ENCODE measurements at regions not wholly inside any gene's neighbourhood (a gene's known extent, or its start where the extent isn't known, plus 50 kb on each side); places are given as distances from the start of the nearest gene placed in this dataset.
A peak's percentile ranks its signal among the peaks of the same experiment; 100 is the strongest.

GRCh38 chr19:28497137-28497536, 715.8 kb downstream of the UQCRFS1 start:
- no peak for TF ChIP-seq CTCF (IDR thresholded peaks at IDR 0.05; ENCODE audit: low read depth, low read length)

GRCh38 chr19:28495046-28495445, 717.9 kb downstream of the UQCRFS1 start:
- no peak for TF ChIP-seq CTCF (IDR thresholded peaks at IDR 0.05; ENCODE audit: low read depth, low read length)
- peak in 1 of 2 donors; percentile 67 for DNase-seq (ENCODE audit: low read depth in 2 of 2)
- no peak overlapping the region for H3K4me3 ChIP-seq (replicated peaks in 1 of 2; ENCODE audit: low read depth in 2 of 2, low read length in 2 of 2)

More at GRCh38 chr19:28497137-28497536, 715.8 kb downstream of the UQCRFS1 start:
- DNase-seq (ENCODE audit: low read depth in 2 of 2): peak in 1 of 2 donors; percentile 88
- no peak overlapping the region for H3K4me3 ChIP-seq (replicated peaks in 1 of 2; ENCODE audit: low read depth in 2 of 2, low read length in 2 of 2)

- TF ChIP-seq CTCF (IDR thresholded peaks at IDR 0.05; ENCODE audit: low read depth, low read length): no peak
- no peak for DNase-seq (ENCODE audit: low read depth in 2 of 2)
- H3K4me3 ChIP-seq (replicated peaks in 1 of 2; ENCODE audit: low read depth in 2 of 2, low read length in 2 of 2): no peak overlapping the region
These were observed 718.5 kb downstream of the UQCRFS1 start for GRCh38 chr19:28494461-28494860.

- H3K4me3 ChIP-seq (replicated peaks in 1 of 2; ENCODE audit: low read depth in 2 of 2, low read length in 2 of 2): no peak overlapping the region
- DNase-seq (ENCODE audit: low read depth in 2 of 2): no peak
- no peak for TF ChIP-seq CTCF (IDR thresholded peaks at IDR 0.05; ENCODE audit: low read depth, low read length)
These were observed 719.1 kb downstream of the UQCRFS1 start for GRCh38 chr19:28493884-28494283.

- no peak for DNase-seq (ENCODE audit: low read depth in 2 of 2)
- no peak overlapping the region for H3K4me3 ChIP-seq (replicated peaks in 1 of 2; ENCODE audit: low read depth in 2 of 2, low read length in 2 of 2)
- TF ChIP-seq CTCF (IDR thresholded peaks at IDR 0.05; ENCODE audit: low read depth, low read length): no peak
These were observed 720.3 kb downstream of the UQCRFS1 start for GRCh38 chr19:28492621-28493020.

- DNase-seq (ENCODE audit: low read depth in 2 of 2): no peak
- no peak overlapping the region for H3K4me3 ChIP-seq (replicated peaks in 1 of 2; ENCODE audit: low read depth in 2 of 2, low read length in 2 of 2)
- no peak for TF ChIP-seq CTCF (IDR thresholded peaks at IDR 0.05; ENCODE audit: low read depth, low read length)
These were observed 720.8 kb downstream of the UQCRFS1 start for GRCh38 chr19:28492201-28492600.

- TF ChIP-seq CTCF (IDR thresholded peaks at IDR 0.05; ENCODE audit: low read depth, low read length): no peak
- no peak overlapping the region for H3K4me3 ChIP-seq (replicated peaks in 1 of 2; ENCODE audit: low read depth in 2 of 2, low read length in 2 of 2)
These were observed 723.2 kb downstream of the UQCRFS1 start for GRCh38 chr19:28489776-28490175.

More at GRCh38 chr19:28489776-28490175, 723.2 kb downstream of the UQCRFS1 start:
- no peak for DNase-seq (ENCODE audit: low read depth in 2 of 2)

All from cardiac fibroblast (primary cell).